GM21423 (cell line): ENCODE measurements at regions not wholly inside any gene's neighbourhood (a gene's known extent, or its start where the extent isn't known, plus 50 kb on each side); places are given as distances from the start of the nearest gene placed in this dataset.
"Not testable (repeated sequence)": the region's sequence is repeated elsewhere in the genome, so short reads cannot be mapped to it uniquely, and the experiment has no call there.

Experiments
- ATAC-seq: cut with Tn5 transposase; IDR thresholded peaks from one replicate; pipeline ENCODE4 v1.9.1; 2021; ENCODE audit warnings: mild to moderate bottlenecking, moderate library complexity; ENCODE audit not compliant: unreplicated experiment

DNA sequence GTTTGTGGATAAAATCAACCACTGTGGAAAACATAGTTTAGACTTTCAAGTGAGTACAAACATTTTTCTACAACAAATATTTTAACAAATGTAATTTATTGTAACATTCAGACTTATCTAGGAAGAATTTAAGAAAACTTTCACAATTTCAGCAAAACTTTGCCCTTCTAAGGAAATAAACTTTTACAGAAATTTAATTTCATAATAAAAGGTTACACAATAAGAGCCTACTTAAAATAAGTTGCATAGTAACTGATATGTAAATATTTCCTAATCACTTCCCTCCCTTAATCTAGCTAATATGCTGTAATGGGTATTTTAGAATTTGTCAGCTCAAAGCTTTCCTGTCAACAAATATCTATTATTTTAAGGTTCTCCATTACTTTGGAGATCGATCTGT lies 1899.9 kb downstream of the MAT2B start:
- no peak for ATAC-seq

DNA sequence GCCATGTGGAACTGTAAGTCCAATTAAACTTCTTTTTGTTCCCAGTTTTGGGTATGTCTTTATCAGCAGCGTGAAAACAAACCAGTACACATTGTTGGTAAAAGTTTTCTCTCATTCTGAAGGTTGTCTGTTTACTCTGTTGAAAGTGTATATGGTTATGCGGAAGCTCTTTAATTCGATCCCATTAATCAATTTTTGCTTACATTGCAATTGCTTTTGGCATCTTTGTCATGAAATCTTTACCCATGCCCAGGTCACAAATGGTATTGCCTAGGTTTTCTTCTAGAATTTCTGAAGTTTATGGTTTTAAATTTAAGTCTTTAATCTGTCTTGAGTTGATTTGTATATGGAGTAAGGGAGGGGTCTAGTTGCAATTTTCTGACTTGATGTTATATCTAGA lies 1901.9 kb downstream of the MAT2B start:
- ATAC-seq: no peak

DNA sequence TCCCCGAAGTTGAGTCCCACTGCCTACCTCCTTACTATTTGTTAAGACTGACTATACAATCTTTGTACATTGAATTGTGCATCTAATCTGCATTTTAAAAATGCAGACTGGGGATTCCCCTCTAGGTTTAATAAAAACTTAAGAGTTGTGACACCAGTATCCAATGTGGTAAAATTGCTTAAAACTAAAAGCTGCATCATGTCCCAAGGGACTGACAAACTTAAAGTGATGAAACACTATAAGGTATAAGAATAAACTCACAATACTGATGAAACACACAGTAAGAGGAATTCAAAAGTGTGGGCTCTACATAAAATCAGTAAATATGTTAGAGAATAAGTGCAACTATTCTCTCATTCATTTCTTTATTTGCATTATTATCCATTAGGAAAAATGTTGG lies 1905.1 kb downstream of the MAT2B start:
- no peak for ATAC-seq

DNA sequence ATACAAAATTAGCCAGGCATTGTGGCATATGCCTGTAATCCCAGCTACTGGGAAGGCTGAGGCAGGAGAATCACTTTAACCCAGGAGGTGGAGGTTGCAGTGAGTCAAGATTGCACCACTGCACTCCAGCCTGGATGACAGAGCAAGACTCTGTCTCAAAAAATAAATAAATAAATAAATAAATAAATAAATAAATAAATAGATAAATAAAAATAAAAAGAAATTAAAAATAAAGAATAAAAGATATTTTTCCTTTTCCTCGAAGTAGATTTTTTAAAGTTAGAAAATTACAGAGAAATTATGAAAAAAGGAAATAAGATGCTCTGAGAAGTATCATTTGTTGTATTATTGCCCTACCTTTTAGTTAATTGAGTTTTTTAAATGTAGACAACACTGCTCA lies 1906.1 kb downstream of the MAT2B start:
- not testable (repeated sequence) for ATAC-seq

DNA sequence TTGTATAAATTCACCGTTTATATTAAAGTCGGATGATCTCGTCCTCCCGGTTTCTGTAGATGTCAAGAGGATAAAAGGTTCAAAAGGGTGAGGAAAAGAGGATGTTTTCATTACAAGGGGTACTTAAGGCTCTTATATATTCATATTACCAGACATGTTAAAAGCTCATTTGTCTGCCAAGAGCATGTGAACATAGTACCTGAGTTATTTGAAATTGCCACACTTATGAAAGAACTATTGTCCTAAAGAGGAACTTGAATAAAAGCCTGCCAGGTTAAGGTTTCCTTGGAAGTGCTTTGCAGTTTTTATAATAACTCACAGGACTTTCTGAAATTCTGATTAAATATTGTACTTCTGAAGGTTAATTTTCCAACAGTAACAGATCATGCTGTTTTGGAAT lies 1915.1 kb downstream of the MAT2B start:
- no peak for ATAC-seq

DNA sequence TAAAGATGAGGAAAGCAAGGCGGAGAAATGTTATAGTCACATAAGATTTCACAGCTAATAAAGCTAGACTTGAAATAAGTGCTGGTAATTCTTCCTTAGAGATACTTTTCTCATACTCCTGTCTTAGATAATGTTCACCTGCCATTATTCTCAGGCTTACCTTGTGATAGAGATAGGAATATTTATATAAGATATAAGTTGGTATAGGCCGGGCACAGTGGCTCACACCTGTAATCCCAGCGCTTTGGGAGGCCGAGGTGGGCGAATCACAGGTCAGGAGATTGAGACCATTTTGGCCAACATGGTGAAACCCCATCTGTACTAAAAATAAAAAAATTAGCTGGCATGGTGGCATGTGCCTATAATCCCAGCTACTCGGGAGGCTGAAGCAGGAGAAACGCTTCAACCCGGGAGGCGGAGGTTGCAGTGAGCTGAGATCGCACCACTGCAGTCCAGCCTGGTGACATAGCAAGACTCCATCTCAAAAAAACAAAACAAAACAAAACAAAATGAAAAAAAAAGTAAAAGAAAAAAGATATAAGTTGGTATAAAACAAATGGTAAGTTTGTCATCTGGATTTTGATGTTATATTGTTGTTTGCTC lies 1918.4 kb downstream of the MAT2B start:
- no peak for ATAC-seq

DNA sequence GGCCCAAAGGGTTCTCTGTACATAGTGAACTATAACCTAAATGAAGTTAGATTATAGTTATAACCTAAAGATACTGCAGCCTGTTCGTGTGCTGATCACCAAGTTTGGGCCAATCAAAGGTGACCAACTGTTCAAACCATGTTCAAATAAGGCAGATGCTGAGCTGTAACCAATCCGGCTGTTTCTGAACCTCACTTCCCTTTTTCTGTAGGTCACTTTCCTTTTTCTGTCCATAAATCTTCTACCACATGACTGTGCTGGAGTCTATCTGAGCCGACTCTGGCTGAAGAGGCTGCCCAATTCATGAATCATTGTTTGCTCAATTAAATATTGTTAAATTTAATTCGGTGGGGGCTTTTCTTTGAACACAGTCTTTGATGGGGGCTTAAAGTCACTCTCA lies 1920.2 kb downstream of the MAT2B start:
- ATAC-seq: no peak

DNA sequence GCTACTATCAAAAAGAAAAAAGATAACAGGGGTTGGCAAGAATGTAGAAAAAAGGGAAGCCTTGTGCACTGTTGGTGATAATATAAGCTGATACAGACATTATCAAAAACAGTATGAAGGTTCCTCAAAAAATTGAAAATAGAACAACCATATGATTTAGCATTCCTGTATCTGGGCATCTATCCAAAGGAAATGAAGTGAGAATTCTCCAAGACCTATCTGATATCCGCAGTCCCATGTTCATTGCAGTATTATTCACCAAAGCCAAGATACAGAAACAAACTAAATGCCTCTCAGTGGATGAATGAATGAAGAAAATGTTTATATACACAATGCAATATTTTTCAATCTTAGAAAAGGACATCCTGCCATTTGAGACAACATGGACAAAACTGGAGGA lies 1943.3 kb downstream of the MAT2B start:
- no peak for ATAC-seq

DNA sequence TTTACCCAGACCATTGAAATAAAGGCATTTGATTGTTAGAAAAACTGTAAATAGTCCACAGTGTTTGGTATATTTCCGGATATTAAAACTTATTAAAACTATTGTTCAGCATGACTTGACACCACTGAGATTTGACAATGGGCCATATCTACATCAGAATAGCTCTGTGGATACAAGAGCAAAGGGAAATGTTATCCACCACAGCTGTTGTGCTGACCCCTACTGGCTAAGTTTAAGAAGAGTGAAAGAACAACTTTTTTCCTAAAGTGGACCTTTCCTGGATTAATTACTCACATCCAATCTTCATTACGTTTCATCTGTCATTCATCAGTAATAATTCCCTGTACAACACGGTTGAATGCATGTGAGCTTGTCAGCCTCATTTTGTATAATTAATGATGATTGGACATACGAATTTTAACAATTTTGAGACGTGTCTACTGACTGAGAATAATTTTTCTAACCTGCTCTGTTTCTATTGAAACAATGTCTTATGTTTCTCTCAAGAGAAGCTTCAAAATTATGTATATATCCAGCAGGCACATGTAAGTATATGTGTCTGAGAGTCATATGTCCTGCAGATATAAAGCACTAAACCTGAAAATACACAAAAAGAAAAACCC lies 1952.6 kb downstream of the MAT2B start:
- peak; percentile 44 for ATAC-seq

DNA sequence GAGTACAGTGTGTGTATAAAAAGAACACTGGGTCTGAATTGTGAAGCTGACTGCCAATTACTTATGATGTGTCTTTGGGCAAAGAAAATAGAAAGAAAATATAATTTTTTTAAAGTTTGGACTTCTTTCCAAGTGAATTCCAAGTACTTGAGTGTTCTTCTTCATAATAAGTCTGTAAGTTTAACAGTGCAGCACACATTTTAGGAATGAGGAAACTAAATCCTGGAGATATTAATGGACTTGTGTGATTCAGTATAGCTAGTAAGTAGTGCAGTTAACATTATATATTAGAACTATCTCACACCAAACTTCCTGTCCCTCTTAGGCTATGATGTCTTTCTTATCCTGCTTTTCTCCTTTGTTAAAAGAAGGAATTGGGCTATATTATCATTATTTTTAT lies 1953.8 kb downstream of the MAT2B start:
- ATAC-seq: no peak

DNA sequence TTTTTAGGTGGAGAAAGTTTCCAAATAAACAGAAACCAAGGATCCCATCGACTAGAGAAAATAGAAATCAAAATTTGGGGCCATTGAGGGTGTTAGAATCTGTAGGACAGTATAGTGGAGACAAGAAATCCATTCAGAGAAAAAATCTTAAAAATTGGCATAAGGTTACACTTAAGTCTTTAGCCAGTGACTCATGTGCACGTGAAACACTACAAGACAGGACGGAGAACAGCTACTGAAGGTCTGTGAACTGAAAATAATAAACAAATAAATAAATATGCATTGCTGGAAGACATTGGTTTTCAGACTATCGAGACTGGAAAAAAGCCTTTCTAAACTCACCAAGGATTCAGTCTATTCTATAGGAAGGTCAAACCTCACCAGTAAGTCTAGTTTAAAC lies 1955.5 kb downstream of the MAT2B start:
- ATAC-seq: no peak

DNA sequence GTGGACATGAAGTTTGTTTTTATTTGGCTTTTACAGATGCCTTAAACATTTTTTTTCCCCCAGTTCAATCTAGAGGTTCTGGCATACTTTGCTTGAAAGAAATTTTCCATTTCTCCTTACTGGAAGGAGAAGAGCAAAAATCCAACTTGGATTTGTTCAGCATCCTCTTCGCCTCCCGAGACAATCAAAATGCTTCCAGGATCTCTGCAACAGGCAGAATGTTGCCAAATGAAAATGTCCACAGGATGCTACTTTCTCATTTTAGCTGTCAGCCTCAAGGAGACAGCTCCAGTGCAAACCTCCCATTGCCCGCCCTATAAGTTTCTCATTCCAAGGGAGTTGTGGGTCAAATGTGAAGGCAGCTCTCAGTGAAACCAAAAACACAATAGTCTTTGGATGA lies 1972.1 kb downstream of the MAT2B start:
- no peak for ATAC-seq

DNA sequence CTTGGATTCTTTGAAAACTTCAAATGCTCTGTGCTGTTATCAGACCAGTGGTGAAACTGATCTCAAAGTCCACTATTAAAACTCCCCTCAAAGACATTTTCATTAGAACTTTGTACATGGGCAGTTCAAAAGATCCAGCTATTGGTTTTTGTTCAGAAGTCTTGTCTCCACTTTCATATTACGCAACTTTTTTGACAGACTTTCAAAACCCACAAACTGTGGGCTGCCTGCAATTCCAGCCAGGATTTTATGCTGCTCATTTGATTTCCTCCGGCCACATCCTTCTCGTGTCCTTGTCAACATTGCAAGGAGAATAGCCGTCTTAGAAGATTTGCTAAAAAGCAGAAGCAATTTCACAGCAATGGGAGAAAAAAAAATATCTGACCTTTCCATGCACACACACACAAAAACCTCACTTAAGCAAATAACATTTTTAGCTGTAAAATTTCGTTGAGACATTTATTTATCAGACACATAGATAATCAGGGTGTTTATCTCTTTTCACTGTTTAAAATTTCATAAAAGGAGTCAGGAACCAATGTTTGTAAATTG lies 1990.5 kb downstream of the MAT2B start:
- ATAC-seq: no peak

DNA sequence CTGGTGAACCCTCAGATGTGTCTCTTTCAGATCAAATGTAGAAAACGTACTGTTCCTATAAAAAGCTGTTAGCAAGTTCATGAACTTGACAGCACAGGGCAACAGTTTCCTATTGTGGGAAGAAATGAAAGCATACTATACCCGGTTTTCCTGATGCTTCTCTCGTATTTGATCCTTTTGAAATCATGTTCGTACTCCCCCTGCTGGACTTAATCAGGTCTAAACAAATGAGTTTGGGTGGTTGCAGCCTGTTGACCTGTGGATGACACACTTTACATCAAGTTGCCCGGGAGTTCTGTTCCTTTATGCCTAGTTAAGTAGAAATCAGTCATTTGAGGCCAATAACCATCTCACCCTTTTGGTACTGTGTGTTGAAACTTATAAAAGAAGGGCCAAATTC lies 1992.3 kb downstream of the MAT2B start:
- no peak for ATAC-seq

DNA sequence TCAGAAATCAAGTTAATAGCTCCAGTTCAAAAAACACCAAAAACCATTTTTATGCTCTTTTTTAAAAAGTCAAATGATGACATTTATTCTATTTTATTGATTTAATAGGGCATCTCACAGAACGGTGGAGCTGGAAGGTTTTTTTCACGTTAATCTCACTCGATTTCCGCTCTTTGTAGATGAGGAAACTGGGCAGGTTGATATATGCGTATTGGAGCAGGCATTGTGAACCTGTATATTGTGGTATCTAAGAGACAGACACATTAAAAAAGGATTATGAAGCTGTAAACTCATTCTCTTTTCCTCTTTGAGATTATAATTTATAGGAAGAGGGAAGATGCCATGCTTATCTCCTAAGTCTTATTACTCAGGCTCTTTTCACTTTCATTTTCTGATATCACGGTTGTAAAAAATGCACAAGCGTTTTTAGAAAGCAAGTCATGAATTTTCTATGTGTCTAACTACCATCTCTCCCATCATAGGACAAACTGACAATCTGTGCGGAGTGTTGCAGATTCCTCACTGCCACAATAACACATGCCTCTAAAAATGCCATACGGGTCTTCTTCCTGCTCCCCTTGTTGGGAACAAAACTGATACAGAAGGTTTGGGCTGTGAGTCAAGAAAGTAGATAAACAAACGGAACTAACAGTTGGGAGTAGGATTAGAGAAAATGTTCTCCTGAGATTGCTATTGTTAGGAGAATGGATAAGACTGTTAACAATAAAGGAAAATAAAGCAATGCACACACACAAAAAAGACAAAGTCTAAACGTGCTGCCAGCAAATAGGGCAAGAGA lies 1997.7 kb downstream of the MAT2B start:
- ATAC-seq: no peak

DNA sequence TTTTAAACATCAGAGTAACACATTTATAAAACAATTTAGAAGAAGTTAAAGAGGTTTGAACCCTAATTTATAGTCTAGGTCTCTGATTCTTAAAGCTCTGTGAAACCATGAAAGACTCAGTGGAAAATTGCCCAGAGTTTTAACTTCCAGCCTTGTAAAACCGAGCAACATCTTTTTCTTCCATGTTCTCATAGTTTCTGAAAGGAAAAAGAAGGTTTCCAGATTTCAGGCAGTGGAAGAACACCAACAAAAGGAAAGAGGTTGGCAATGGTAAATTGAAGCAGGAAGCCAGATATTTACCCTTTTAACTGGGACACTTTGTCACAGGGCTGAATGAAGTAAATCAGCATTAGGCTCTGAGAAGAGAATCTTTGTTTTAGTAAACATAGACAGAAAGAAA lies 1999.3 kb downstream of the MAT2B start:
- no peak for ATAC-seq

DNA sequence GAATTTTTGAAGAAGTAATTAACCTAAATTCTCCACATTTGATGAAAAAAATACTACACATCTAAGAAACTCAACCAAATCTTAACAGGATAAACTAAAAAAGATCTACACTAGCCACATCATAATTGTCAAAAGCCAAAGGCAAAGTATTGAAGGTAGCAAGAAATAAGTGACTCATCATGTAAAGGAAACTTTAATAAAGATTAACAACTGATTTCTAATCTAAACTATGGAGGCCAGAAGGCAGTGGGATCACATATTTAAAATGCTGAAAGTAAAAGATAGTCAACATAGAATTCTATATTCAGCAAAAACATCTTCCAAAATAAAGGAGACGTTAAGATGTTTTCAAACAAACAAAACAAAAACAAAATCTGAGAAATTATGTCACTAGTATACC lies 2002.9 kb downstream of the MAT2B start:
- no peak for ATAC-seq

DNA sequence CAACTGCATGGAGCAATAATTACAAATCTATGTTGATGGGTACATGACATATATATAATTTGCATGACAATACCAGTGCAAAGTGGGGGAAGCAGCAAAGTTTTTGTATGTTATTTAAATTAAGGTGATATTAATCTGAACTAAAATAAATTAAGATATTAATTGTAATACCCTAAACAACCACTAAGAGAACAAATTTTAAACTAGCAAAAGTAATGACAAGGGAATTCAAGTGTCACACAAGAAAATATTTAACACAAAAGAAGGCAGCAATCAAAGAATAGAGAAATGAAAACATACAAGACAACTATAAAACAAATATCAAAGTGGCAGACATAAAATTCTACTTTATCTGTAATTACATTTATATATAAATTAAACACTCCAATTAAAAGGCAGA lies 2003.4 kb downstream of the MAT2B start:
- ATAC-seq: no peak

DNA sequence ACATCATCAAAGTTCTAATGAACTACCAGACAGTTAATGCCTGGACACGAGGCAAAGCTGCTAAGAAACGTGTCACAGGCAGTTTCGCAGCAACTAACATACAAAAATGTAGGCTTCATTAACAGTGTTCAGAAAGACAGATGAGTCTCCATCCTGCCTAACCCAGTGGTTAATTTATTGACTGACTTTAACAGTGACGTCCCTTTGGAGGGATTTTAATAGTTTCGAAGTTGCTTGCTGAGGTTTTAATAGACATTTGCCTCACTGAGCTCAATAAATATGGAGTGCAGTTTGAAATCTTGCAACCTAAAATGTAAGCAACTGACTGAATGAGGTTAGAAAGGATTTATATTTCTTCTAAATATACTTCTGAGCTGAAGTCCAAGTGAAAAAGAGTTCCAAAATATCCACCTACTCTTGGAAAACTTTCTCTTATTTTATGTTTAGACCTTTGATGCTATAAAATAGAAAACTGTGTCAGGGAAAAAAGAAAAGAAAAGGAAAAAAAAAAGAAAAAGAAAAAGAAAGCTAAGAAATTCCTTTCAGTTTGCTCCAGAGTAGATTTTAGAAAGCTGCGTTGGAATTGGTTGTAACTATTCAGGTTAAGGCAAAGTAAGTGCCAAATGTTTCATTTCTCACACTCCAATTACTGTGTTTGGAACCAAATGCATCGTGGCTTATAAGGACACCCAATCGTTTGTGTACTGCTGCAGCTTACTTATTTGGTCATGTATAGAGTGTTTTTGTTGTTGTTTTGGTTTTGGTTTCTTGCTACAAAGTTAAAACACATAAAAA lies 2016.6 kb downstream of the MAT2B start:
- ATAC-seq: no peak

DNA sequence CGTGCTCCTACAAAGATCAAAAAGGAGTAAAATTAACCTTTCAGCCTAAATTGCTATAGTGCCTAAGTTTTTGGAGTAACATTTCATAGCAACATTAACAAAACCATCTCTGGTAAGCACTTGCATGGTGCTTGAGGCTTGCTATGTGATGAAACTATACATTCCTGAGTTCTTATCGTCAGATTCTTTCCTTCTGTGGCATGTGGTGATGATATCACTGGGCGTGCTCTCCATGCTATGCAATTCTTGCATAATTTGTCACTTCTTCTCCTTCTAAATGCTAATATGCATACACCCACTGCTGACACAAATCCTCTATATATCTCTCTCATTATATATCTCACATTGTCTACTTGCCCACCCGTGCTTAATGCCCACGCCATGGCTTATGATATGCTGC lies 2019.9 kb downstream of the MAT2B start:
- no peak for ATAC-seq

DNA sequence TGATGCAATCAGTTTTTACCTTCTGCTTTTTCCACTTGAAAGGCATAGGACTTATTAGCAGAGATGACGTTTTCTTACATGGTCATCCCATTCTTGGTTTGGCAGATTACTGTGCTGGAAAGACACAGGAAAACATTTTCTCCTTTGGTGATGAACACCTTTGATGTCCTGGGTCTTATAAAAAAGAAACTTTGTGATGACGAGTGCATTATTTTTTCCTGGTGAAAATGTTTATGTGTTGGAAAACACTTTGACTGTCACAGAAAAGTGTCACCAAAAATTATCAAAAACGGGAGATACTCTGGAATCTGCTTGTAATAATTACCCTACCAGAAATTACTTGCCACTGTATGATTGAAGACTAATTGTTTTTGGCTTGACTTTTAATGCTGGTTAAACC lies 2020.9 kb downstream of the MAT2B start:
- ATAC-seq: no peak
